Fibroblast of lung (primary cell): ENCODE measurements at regions not wholly inside any gene's neighbourhood (a gene's known extent, or its start where the extent isn't known, plus 50 kb on each side); places are given as distances from the start of the nearest gene placed in this dataset.

Source experiments
- DNase-seq, 2 donors: peaks; one replicate each; pipeline versions ENCODE4 v3.0.0 to v3.0.0-alpha.2; 2010; ENCODE audit warnings: low read depth in 2 of 2
- H2AFZ ChIP-seq: 2 replicates; pipeline ENCODE4 v1.5.1; 2012; ENCODE audit warnings: low read length, control low read depth, inconsistent platforms
- H3K27ac ChIP-seq: 2 replicates; pipeline ENCODE4 v1.5.1; 2011; ENCODE audit warnings: low read length, control low read depth; ENCODE audit not compliant: insufficient read depth
- H3K27me3 ChIP-seq: 2 replicates; pipeline ENCODE4 v1.5.1; 2011; ENCODE audit warnings: mild to moderate bottlenecking, low read length; ENCODE audit not compliant: control insufficient read depth, insufficient read depth
- H3K36me3 ChIP-seq: 2 replicates; pipeline ENCODE4 v1.5.1; 2011; ENCODE audit warnings: low read length; ENCODE audit not compliant: control insufficient read depth, insufficient read depth
- H3K4me1 ChIP-seq: 2 replicates; pipeline ENCODE4 v1.5.1; 2011; ENCODE audit warnings: low read length; ENCODE audit not compliant: control insufficient read depth, insufficient read depth; ENCODE audit errors: extremely low read depth
- H3K4me2 ChIP-seq: 2 replicates; pipeline ENCODE4 v1.5.1; 2011; ENCODE audit warnings: low read length, control low read depth; ENCODE audit not compliant: insufficient read depth; ENCODE audit errors: extremely low read depth
- H3K4me3 ChIP-seq, 4 experiments: fragments of 200-600 bp in 1 of 4; sonication (generic) in 1 of 4; replicated peaks in 1 of 4; 2 replicates each; pipeline ENCODE4 v1.5.1; 2011 to 2016; ENCODE audit warnings: low read length in 4 of 4, low read depth in 3 of 4, mild to moderate bottlenecking in 3 of 4, control low read depth in 2 of 4, inconsistent platforms in 1 of 4, mixed read lengths in 1 of 4; ENCODE audit not compliant: insufficient read depth in 1 of 4; ENCODE audit errors: control extremely low read depth in 1 of 4
- H3K79me2 ChIP-seq: 2 replicates; pipeline ENCODE4 v1.5.1; 2012; ENCODE audit warnings: mild to moderate bottlenecking, low read length, inconsistent platforms; ENCODE audit not compliant: control insufficient read depth, insufficient read depth
- H3K9ac ChIP-seq: 2 replicates; pipeline ENCODE4 v1.5.1; 2011; ENCODE audit warnings: mild to moderate bottlenecking, low read length, control low read depth; ENCODE audit not compliant: insufficient read depth
- H3K9me3 ChIP-seq: 2 replicates; pipeline ENCODE4 v1.5.1; 2012; ENCODE audit warnings: low read depth, low read length; ENCODE audit not compliant: control insufficient read depth, insufficient read depth
- H4K20me1 ChIP-seq: 2 replicates; pipeline ENCODE4 v1.5.1; 2011; ENCODE audit warnings: low read length; ENCODE audit not compliant: control insufficient read depth, insufficient read depth; ENCODE audit errors: extremely low read depth
- CTCF ChIP-seq, 2 donors: IDR thresholded peaks in 1 of 2; conservative IDR thresholded peaks in 1 of 2; 1 replicate in 1 of 2; 2 replicates in 1 of 2; pipeline ENCODE4 v1.5.1; 2011 to 2012; ENCODE audit warnings: low read length in 2 of 2, control low read depth in 1 of 2, inconsistent platforms in 1 of 2, low read depth in 1 of 2, mild to moderate bottlenecking in 1 of 2
- EZH2 ChIP-seq: IDR thresholded peaks from 2 replicates; pipeline ENCODE4 v1.5.1; 2012; ENCODE audit warnings: low read length, control low read depth, mild to moderate bottlenecking; ENCODE audit errors: missing control alignments

- H3K9me3 ChIP-seq, result no peaks in the 10 kb centered on the region
- peak in 1 of 2 donors; percentile 11 for DNase-seq
- TF ChIP-seq EZH2, result no peak
- TF ChIP-seq CTCF (conservative IDR thresholded peaks at IDR 0.05 in 1 of 2, IDR thresholded peaks at IDR 0.05 in 1 of 2; ENCODE audit: low read depth in 1 of 2, low read length in 2 of 2), result no peak
- no peak overlapping the region for H3K4me2 ChIP-seq
- no peak overlapping the region for H3K27ac ChIP-seq
- no peak overlapping the region for H2AFZ ChIP-seq
- H3K9ac ChIP-seq, result no peak overlapping the region
- no peaks in the 10 kb centered on the region for H3K36me3 ChIP-seq
- H3K4me1 ChIP-seq, result no peaks in the 10 kb centered on the region
- H3K79me2 ChIP-seq, result no peaks in the 10 kb centered on the region
- no peak overlapping the region for H3K4me3 ChIP-seq
- no peaks in the 10 kb centered on the region for H3K27me3 ChIP-seq
- H4K20me1 ChIP-seq, result no peaks in the 10 kb centered on the region
Measured at GRCh38 chr3:107076946-107077345, 300.3 kb upstream of the CCDC54 start.

GRCh38 chr3:107077391-107077790 is 299.8 kb upstream of the CCDC54 start:
- Histone ChIP-seq H2AFZ (no peak overlapping the region), H3K4me3 (no peak overlapping the region), H4K20me1 (no peaks in the 10 kb centered on the region), H3K9ac (no peak overlapping the region), H3K36me3 (no peaks in the 10 kb centered on the region), H3K79me2 (no peaks in the 10 kb centered on the region), H3K4me2 (no peak overlapping the region), H3K27ac (no peak overlapping the region), H3K27me3 (no peaks in the 10 kb centered on the region), H3K4me1 (no peaks in the 10 kb centered on the region), H3K9me3 (no peaks in the 10 kb centered on the region)
- DNase-seq, result no peak
- TF ChIP-seq CTCF (conservative IDR thresholded peaks at IDR 0.05 in 1 of 2, IDR thresholded peaks at IDR 0.05 in 1 of 2; ENCODE audit: low read depth in 1 of 2, low read length in 2 of 2), result no peak
- TF ChIP-seq EZH2, result no peak

- Histone ChIP-seq H3K79me2 (no peaks in the 10 kb centered on the region), H3K4me1 (no peaks in the 10 kb centered on the region), H2AFZ (no peak overlapping the region), H3K9ac (no peak overlapping the region), H4K20me1 (no peaks in the 10 kb centered on the region), H3K4me2 (no peak overlapping the region), H3K4me3 (no peak overlapping the region), H3K27ac (no peak overlapping the region), H3K27me3 (no peaks in the 10 kb centered on the region), H3K36me3 (no peaks in the 10 kb centered on the region), H3K9me3 (no peaks in the 10 kb centered on the region)
- TF ChIP-seq CTCF (conservative IDR thresholded peaks at IDR 0.05 in 1 of 2, IDR thresholded peaks at IDR 0.05 in 1 of 2; ENCODE audit: low read depth in 1 of 2, low read length in 2 of 2) (no peak), EZH2 (no peak)
- peak in 1 of 2 donors; percentile 13 for DNase-seq
Measured at GRCh38 chr3:107082527-107082926, 294.7 kb upstream of the CCDC54 start.
